ENCODE measurements at regions not wholly inside any gene's neighbourhood (a gene's known extent, or its start where the extent isn't known, plus 50 kb on each side); places are given as distances from the start of the nearest gene placed in this dataset.

DNA sequence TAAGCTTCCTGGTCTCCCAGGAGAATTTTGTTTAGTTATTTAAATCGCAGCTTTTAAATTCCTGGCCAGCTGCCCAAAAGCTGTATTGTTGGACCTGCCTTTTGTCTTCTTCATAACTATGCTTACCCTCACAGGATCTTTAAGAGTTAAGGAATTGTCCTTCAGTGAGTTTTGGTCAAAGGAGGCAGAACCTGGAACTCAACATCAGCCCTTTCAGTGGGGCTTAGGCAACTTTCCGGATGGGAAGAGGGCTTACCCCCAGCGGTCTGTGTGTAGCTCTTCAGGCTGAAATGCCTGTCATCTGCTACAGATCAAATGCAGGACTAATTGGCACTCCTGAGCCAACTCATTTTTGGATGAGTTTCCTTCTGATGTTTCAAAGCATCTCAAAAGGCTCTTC is 402.6 kb downstream of the SIPA1L2 start:
- Histone ChIP-seq H4K5ac (ENCODE audit: low read depth, low read length) (no peak overlapping the region), H3K4ac (ENCODE audit: low read depth, low read length) (no peak overlapping the region), H3K18ac (ENCODE audit: low read depth, low read length) (no peak overlapping the region), H3K4me2 (ENCODE audit: low read depth, low read length) (no peak overlapping the region), H3K9me1 (ENCODE audit: insufficient read depth, low read length) (no peaks in the 10 kb centered on the region), H3K9ac (ENCODE audit: low read depth, low read length) (no peak overlapping the region), H3K27me3 (ENCODE audit: control insufficient read depth, insufficient read depth, low read length) (no peaks in the 10 kb centered on the region), H3K27ac (ENCODE audit: insufficient read depth, low read length) (no peak overlapping the region), H3K56ac (ENCODE audit: extremely low read depth, insufficient read depth, low read length) (no peak overlapping the region), H4K91ac (ENCODE audit: insufficient read depth, low read depth, low read length) (no peak overlapping the region), H3K23ac (ENCODE audit: low read depth, low read length) (no peak overlapping the region), H2BK15ac (ENCODE audit: low read depth, low read length) (no peak overlapping the region), H3K9me3 (ENCODE audit: control insufficient read depth, insufficient read depth, low read length) (no peaks in the 10 kb centered on the region), H4K20me1 (ENCODE audit: insufficient read depth, low read length) (no peaks in the 10 kb centered on the region), H2AK5ac (ENCODE audit: low read depth, low read length) (no peak overlapping the region), H2BK120ac (ENCODE audit: low read depth, low read length) (no peak overlapping the region), H2AFZ (replicated peaks; ENCODE audit: low read length, poor library complexity) (no peak overlapping the region), H3K79me1 (ENCODE audit: low read depth in 1 of 2, low read length in 2 of 2) (no peaks in the 10 kb centered on the region), H4K8ac (ENCODE audit: low read depth in 2 of 2, low read length in 2 of 2) (no peak overlapping the region), H2BK20ac (ENCODE audit: low read depth, low read length) (no peak overlapping the region), H2BK5ac (ENCODE audit: low read depth, low read length, poor library complexity, severe bottlenecking) (no peak overlapping the region), H3K4me1 (ENCODE audit: control insufficient read depth, insufficient read depth, low read length) (no peaks in the 10 kb centered on the region; the same call in 1 of the 2 replicates), H3K36me3 (ENCODE audit: control insufficient read depth, insufficient read depth, low read length) (no peaks in the 10 kb centered on the region), H3K14ac (replicated peaks; ENCODE audit: low read depth, low read length) (no peak overlapping the region), H3K4me3 (ENCODE audit: insufficient read depth, low read depth, low read length) (no peak overlapping the region), H2AK9ac (replicated peaks; ENCODE audit: low read depth, low read length, poor library complexity) (no peak overlapping the region)
- dilution Hi-C loops (cut with HindIII; ENCODE audit: low sequenced_read_pairs, unreplicated experiment) (no loop called here), intact Hi-C loops (cut with micrococcal nuclease) (no loop called here), in situ Hi-C loops (cut with MboI; ENCODE audit: low sequenced_read_pairs) (no loop called here)
- DNase-seq = no peak
- BruUV-seq (replicated peaks) = no TSS peak
- ChIA-PET CTCF (no interaction called here), POLR2A (ENCODE audit: unreplicated experiment) (no interaction called here)
- WGBS, 2 experiments (ENCODE audit: extremely low coverage in 2 of 2, insufficient read length in 1 of 2) = 67% methylated on average over 2 of the region's 3 CpGs; no CpG with 5 or more reads in 1 of the 2 experiments
- no peak for ATAC-seq (ENCODE audit: low read depth)
- TF ChIP-seq MXI1 (IDR thresholded peaks at IDR 0.05; ENCODE audit: borderline replicate concordance, low read depth, low read length) (no peak), RFX5 (IDR thresholded peaks at IDR 0.05; ENCODE audit: low read depth, low read length) (no peak), POLR2A (IDR thresholded peaks at IDR 0.05; ENCODE audit: low read depth, low read length) (no peak), NFE2L2 (IDR thresholded peaks at IDR 0.05; ENCODE audit: low read depth, low read length) (no peak), CHD1 (IDR thresholded peaks at IDR 0.05; ENCODE audit: low read depth, low read length) (no peak), BHLHE40 (IDR thresholded peaks at IDR 0.05; ENCODE audit: low read depth, low read length) (no peak), RAD21 (IDR thresholded peaks at IDR 0.05; ENCODE audit: low read length) (no peak), MAZ (IDR thresholded peaks at IDR 0.05; ENCODE audit: borderline replicate concordance, low read depth, low read length) (no peak), MAFK (IDR thresholded peaks at IDR 0.05; ENCODE audit: low read depth, low read length) (no peak), SMC3 (IDR thresholded peaks at IDR 0.05; ENCODE audit: low read depth, low read length) (no peak), FOS (IDR thresholded peaks at IDR 0.05; ENCODE audit: low read depth, low read length) (no peak), RCOR1 (IDR thresholded peaks at IDR 0.05; ENCODE audit: insufficient replicate concordance, low read length) (no peak), CEBPB (IDR thresholded peaks at IDR 0.05; ENCODE audit: low read depth, low read length) (no peak)
- TF ChIP-seq, protein P1, sequence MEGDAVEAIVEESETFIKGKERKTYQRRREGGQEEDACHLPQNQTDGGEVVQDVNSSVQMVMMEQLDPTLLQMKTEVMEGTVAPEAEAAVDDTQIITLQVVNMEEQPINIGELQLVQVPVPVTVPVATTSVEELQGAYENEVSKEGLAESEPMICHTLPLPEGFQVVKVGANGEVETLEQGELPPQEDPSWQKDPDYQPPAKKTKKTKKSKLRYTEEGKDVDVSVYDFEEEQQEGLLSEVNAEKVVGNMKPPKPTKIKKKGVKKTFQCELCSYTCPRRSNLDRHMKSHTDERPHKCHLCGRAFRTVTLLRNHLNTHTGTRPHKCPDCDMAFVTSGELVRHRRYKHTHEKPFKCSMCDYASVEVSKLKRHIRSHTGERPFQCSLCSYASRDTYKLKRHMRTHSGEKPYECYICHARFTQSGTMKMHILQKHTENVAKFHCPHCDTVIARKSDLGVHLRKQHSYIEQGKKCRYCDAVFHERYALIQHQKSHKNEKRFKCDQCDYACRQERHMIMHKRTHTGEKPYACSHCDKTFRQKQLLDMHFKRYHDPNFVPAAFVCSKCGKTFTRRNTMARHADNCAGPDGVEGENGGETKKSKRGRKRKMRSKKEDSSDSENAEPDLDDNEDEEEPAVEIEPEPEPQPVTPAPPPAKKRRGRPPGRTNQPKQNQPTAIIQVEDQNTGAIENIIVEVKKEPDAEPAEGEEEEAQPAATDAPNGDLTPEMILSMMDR (conservative IDR thresholded peaks at IDR 0.05; ENCODE audit: low read depth, low read length) = no peak
- TF ChIP-seq, protein P2, sequence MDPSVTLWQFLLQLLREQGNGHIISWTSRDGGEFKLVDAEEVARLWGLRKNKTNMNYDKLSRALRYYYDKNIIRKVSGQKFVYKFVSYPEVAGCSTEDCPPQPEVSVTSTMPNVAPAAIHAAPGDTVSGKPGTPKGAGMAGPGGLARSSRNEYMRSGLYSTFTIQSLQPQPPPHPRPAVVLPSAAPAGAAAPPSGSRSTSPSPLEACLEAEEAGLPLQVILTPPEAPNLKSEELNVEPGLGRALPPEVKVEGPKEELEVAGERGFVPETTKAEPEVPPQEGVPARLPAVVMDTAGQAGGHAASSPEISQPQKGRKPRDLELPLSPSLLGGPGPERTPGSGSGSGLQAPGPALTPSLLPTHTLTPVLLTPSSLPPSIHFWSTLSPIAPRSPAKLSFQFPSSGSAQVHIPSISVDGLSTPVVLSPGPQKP (IDR thresholded peaks at IDR 0.05; ENCODE audit: borderline replicate concordance, low read depth, low read length) = no peak
- TF ChIP-seq, protein P3, sequence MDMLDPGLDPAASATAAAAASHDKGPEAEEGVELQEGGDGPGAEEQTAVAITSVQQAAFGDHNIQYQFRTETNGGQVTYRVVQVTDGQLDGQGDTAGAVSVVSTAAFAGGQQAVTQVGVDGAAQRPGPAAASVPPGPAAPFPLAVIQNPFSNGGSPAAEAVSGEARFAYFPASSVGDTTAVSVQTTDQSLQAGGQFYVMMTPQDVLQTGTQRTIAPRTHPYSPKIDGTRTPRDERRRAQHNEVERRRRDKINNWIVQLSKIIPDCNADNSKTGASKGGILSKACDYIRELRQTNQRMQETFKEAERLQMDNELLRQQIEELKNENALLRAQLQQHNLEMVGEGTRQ (IDR thresholded peaks at IDR 0.05; ENCODE audit: low read depth, low read length) = no peak

Measured in IMR-90 (cell line).